Prostate gland (tissue), 2 donors: ENCODE measurements at regions not wholly inside any gene's neighbourhood (a gene's known extent, or its start where the extent isn't known, plus 50 kb on each side); places are given as distances from the start of the nearest gene placed in this dataset.

Experiments
- CTCF ChIP-seq, 4 experiments: fragments of 200-600 bp in 2 of 4; fragments of 450-650 bp in 2 of 4; sonication (generic) in 2 of 4; IDR thresholded peaks; 1 replicate in 3 of 4; 2 replicates in 1 of 4; pipeline ENCODE4 v1.5.1; 2016 to 2019; ENCODE audit warnings: antibody characterized with exemption in 4 of 4, mild to moderate bottlenecking in 2 of 4, moderate library complexity in 2 of 4
- POLR2A ChIP-seq: fragments of 450-650 bp; IDR thresholded peaks from one replicate; pipeline ENCODE4 v1.6.1; 2016; ENCODE audit warnings: antibody characterized with exemption, mild to moderate bottlenecking
- POLR2AphosphoS5 ChIP-seq: sonication (generic); formaldehyde crosslinking; IDR thresholded peaks from one replicate; pipeline ENCODE4 v1.6.1; 2017; ENCODE audit warnings: antibody characterized with exemption

GRCh38 chr9:3699883-3700282, 174.1 kb upstream of the RFX3 start:
- TF ChIP-seq CTCF (IDR thresholded peaks at IDR 0.05) (no peak), POLR2A (no peak), POLR2AphosphoS5 (peak; percentile 50)
